ENCODE measurements at regions not wholly inside any gene's neighbourhood (a gene's known extent, or its start where the extent isn't known, plus 50 kb on each side); places are given as distances from the start of the nearest gene placed in this dataset.

- no peaks in the 10 kb centered on the region for H3K27me3 ChIP-seq (ENCODE audit: insufficient read depth)
- POLR2A ChIA-PET, result no interaction called here
- peaks cover 0 to 11% of the 10 kb centered on the region in 2 experiments; a peak in 2 of 4 replicates for H3K4me1 ChIP-seq (ENCODE audit: control insufficient read depth in 1 of 2, insufficient read depth in 2 of 2, low read depth in 1 of 2, low read length in 1 of 2)
- no peak for DNase-seq
- H3K36me3 ChIP-seq (replicated peaks in 1 of 2; ENCODE audit: control insufficient read depth in 1 of 2, insufficient read depth in 2 of 2, low read length in 1 of 2), result no peaks in the 10 kb centered on the region
- no peaks in the 10 kb centered on the region for H3K9me2 ChIP-seq
- no peaks in the 10 kb centered on the region for H4K20me1 ChIP-seq (ENCODE audit: insufficient read depth)
- no peaks in the 10 kb centered on the region for H3F3A ChIP-seq (replicated peaks; ENCODE audit: insufficient read depth)
- H3K9ac ChIP-seq, result no peak overlapping the region
- H3K9me3 ChIP-seq, result no peaks in the 10 kb centered on the region
- H2AFZ ChIP-seq (ENCODE audit: low read depth), result no peak overlapping the region
- no peaks in the 10 kb centered on the region for H3K79me2 ChIP-seq (ENCODE audit: insufficient read depth)
- peak; percentile 65 for TF ChIP-seq GATA2 (CRISPR knock-in tag; IDR thresholded peaks at IDR 0.05)
- no peak for TF ChIP-seq REST (IDR thresholded peaks at IDR 0.05; ENCODE audit: low read depth, low read length)
- TF ChIP-seq EP300 (IDR thresholded peaks at IDR 0.05; ENCODE audit: borderline replicate concordance in 1 of 2, low read depth in 1 of 2, low read length in 1 of 2), result peak in 1 of 2 experiments; percentile 49; a peak in 1 of 4 replicates
- TF ChIP-seq JUND (IDR thresholded peaks at IDR 0.05), result no peak
- no peak for TF ChIP-seq USF1 (IDR thresholded peaks at IDR 0.05; ENCODE audit: borderline replicate concordance, low read depth)
- TF ChIP-seq RXRA (IDR thresholded peaks at IDR 0.05; ENCODE audit: borderline replicate concordance, low read depth), result no peak
- no peak overlapping the region for H3K4me2 ChIP-seq
- CTCF ChIA-PET, result interaction anchor here (0.5 to 1.1 kb wide), 2 partner anchors 60 to 136 kb away, joined by 3 read pairs; no protein-coding TSS in a partner anchor
- peak overlapping the region in 1 of 2 experiments; percentile 43; a peak in 2 of 4 replicates for H3K27ac ChIP-seq (ENCODE audit: low read depth in 2 of 2, low read length in 1 of 2)
- WGBS (ENCODE audit: low lambda C conversion rate), result 8% methylated on average over 4 of the region's 4 CpGs
- H3K4me3 ChIP-seq (ENCODE audit: low read depth in 2 of 2, low read length in 1 of 2), result no peak overlapping the region
These were observed 690.9 kb upstream of the TMEFF2 start for GRCh38 chr2:192885569-192886160.

GRCh38 chr2:192877159-192877558 is 682.4 kb upstream of the TMEFF2 start:
- Histone ChIP-seq H3K4me1 (ENCODE audit: control insufficient read depth in 1 of 2, insufficient read depth in 2 of 2, low read depth in 1 of 2, low read length in 1 of 2) (no peaks in the 10 kb centered on the region), H3K27ac (ENCODE audit: low read depth in 2 of 2, low read length in 1 of 2) (no peak overlapping the region), H4K20me1 (ENCODE audit: insufficient read depth) (no peaks in the 10 kb centered on the region), H3K27me3 (ENCODE audit: insufficient read depth) (no peaks in the 10 kb centered on the region), H3K9ac (no peak overlapping the region), H3K79me2 (ENCODE audit: insufficient read depth) (no peaks in the 10 kb centered on the region; the same call in 1 of the 2 replicates), H3K9me3 (no peaks in the 10 kb centered on the region), H2AFZ (ENCODE audit: low read depth) (no peak overlapping the region), H3K36me3 (replicated peaks in 1 of 2; ENCODE audit: control insufficient read depth in 1 of 2, insufficient read depth in 2 of 2, low read length in 1 of 2) (no peaks in the 10 kb centered on the region), H3K4me2 (no peak overlapping the region), H3K9me2 (no peaks in the 10 kb centered on the region), H3K4me3 (ENCODE audit: low read depth in 2 of 2, low read length in 1 of 2) (no peak overlapping the region), H3F3A (replicated peaks; ENCODE audit: insufficient read depth) (no peaks in the 10 kb centered on the region)
- ChIA-PET POLR2A (no interaction called here), CTCF (no interaction called here)
- TF ChIP-seq GABPA (IDR thresholded peaks at IDR 0.05; ENCODE audit: low read depth) (no peak), MXI1 (IDR thresholded peaks at IDR 0.05; ENCODE audit: low read depth, low read length) (no peak), FOXM1 (IDR thresholded peaks at IDR 0.05; ENCODE audit: low read depth) (no peak), JUND (IDR thresholded peaks at IDR 0.05) (no peak), PBX3 (IDR thresholded peaks at IDR 0.05) (no peak), POLR2AphosphoS5 (IDR thresholded peaks at IDR 0.05; ENCODE audit: low read depth, low read length) (no peak)
- WGBS (ENCODE audit: low lambda C conversion rate), result 93% methylated on average over 3 of the region's 3 CpGs
- DNase-seq, result no peak
